ENCODE measurements at regions not wholly inside any gene's neighbourhood (a gene's known extent, or its start where the extent isn't known, plus 50 kb on each side); places are given as distances from the start of the nearest gene placed in this dataset.

DNA sequence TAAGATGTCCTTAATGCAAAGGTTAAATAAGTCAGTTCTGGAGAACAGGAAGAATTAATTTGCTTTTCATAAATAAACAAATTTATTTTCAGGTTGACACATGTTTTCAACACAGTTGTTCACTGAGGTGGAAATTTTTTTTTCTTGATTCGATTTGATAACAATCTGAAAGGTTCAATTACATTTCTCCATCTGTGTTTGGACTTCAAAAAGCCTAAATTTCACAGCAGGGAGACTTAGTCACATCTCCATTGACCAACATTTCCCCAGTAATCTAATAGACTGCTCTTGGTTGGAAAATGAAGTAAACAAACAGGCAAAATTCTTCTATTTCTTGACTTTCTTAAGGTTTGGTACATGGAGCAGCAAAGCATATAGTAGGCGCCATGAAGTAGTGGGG lies 134.9 kb upstream of the CPNE8 start:
- TF ChIP-seq, protein P1, sequence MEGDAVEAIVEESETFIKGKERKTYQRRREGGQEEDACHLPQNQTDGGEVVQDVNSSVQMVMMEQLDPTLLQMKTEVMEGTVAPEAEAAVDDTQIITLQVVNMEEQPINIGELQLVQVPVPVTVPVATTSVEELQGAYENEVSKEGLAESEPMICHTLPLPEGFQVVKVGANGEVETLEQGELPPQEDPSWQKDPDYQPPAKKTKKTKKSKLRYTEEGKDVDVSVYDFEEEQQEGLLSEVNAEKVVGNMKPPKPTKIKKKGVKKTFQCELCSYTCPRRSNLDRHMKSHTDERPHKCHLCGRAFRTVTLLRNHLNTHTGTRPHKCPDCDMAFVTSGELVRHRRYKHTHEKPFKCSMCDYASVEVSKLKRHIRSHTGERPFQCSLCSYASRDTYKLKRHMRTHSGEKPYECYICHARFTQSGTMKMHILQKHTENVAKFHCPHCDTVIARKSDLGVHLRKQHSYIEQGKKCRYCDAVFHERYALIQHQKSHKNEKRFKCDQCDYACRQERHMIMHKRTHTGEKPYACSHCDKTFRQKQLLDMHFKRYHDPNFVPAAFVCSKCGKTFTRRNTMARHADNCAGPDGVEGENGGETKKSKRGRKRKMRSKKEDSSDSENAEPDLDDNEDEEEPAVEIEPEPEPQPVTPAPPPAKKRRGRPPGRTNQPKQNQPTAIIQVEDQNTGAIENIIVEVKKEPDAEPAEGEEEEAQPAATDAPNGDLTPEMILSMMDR (conservative IDR thresholded peaks at IDR 0.05), result no peak
- no peak overlapping the region for H2BK15ac ChIP-seq (ENCODE audit: low read depth, low read length)
- H3K23me2 ChIP-seq (ENCODE audit: insufficient read length, low read depth, low read length, poor library complexity, severe bottlenecking), result no peaks in the 10 kb centered on the region
- Mint-ChIP-seq H3K4me3 (no peak overlapping the region), H3K9me3 (no peaks in the 10 kb centered on the region), H3K4me1 (no peaks in the 10 kb centered on the region; a peak in 2 of 4 replicates), H3K36me3 (ENCODE audit: insufficient read depth in 1 of 3, low read depth in 3 of 3) (no peaks in the 10 kb centered on the region), H3K27me3 (ENCODE audit: low read depth) (no peaks in the 10 kb centered on the region), H3K27ac (no peak overlapping the region; a peak in 1 of 7 replicates)
- no peaks in the 10 kb centered on the region for H3K79me1 ChIP-seq (ENCODE audit: insufficient read depth, low read depth, low read length, poor library complexity, severe bottlenecking)
- H2AK5ac ChIP-seq (ENCODE audit: insufficient read length, low read length), result no peak overlapping the region
- no peak overlapping the region for H2BK12ac ChIP-seq (ENCODE audit: insufficient read length, low read depth, low read length)
- no peak for DNase-seq
- H4K5ac ChIP-seq (ENCODE audit: insufficient read length, low read depth, low read length), result no peak overlapping the region
- H4K91ac ChIP-seq (ENCODE audit: insufficient read length, low read depth, low read length), result no peak overlapping the region
- no peak overlapping the region for H4K8ac ChIP-seq (replicated peaks; ENCODE audit: insufficient read length, low read depth, low read length)
- no peak overlapping the region for H3K27ac ChIP-seq (ENCODE audit: insufficient read length, low read depth, low read length)
- H2BK20ac ChIP-seq (ENCODE audit: low read depth, low read length, poor library complexity, severe bottlenecking), result no peak overlapping the region
- no peaks in the 10 kb centered on the region for H4K20me1 ChIP-seq (ENCODE audit: control insufficient read depth, insufficient read depth, insufficient read length)
- H3T11ph ChIP-seq (ENCODE audit: low read length), result no peak overlapping the region
- H3K56ac ChIP-seq (ENCODE audit: insufficient read length, low read depth, low read length), result no peak overlapping the region
- no peaks in the 10 kb centered on the region for H3K9me3 ChIP-seq (ENCODE audit: control insufficient read depth, low read depth, low read length)
- H3K14ac ChIP-seq (ENCODE audit: insufficient read depth, low read length), result no peak overlapping the region
- H3K27me3 ChIP-seq (ENCODE audit: insufficient read depth, low read length), result no peaks in the 10 kb centered on the region
- H3K79me2 ChIP-seq (ENCODE audit: insufficient read depth, low read length), result no peaks in the 10 kb centered on the region
- H3K9ac ChIP-seq (ENCODE audit: extremely low read depth, insufficient read length, low read length), result no peak overlapping the region
- H2BK5ac ChIP-seq (ENCODE audit: insufficient read length, low read length), result no peak overlapping the region
- H2BK120ac ChIP-seq (ENCODE audit: low read depth, low read length, poor library complexity, severe bottlenecking), result no peak overlapping the region
- no peak overlapping the region for H3K4me2 ChIP-seq (ENCODE audit: insufficient read depth, insufficient read length, low read length)
- H3K18ac ChIP-seq (ENCODE audit: insufficient read length, low read depth, low read length), result no peak overlapping the region
- H3K4ac ChIP-seq (ENCODE audit: low read depth, low read length), result no peak overlapping the region
- no peaks in the 10 kb centered on the region for H3K4me1 ChIP-seq (ENCODE audit: insufficient read depth, low read length)
- no peak overlapping the region for H3K23ac ChIP-seq (ENCODE audit: insufficient read length, low read depth, low read length)
- WGBS (ENCODE audit: extremely low coverage, insufficient read length, low lambda C conversion rate), result no CpG with 5 or more reads among the region's 2 CpGs
- H2AFZ ChIP-seq (ENCODE audit: low read length), result no peak overlapping the region

All from H9 (cell line).